Gastroesophageal sphincter (tissue), 3 donors: ENCODE measurements at regions not wholly inside any gene's neighbourhood (a gene's known extent, or its start where the extent isn't known, plus 50 kb on each side); places are given as distances from the start of the nearest gene placed in this dataset.

Experiments used
- CTCF ChIP-seq, 4 experiments: fragments of 200-600 bp in 2 of 4; fragments of 450-650 bp in 2 of 4; sonication (generic) in 1 of 4; IDR thresholded peaks; one replicate each; pipeline ENCODE4 v1.5.1; 2017 to 2019; ENCODE audit warnings: antibody characterized with exemption in 4 of 4, mild to moderate bottlenecking in 2 of 4, moderate library complexity in 2 of 4
- EP300 ChIP-seq: sonication (generic); formaldehyde crosslinking; IDR thresholded peaks from one replicate; pipeline ENCODE4 v1.6.1; 2017; ENCODE audit warnings: antibody characterized with exemption, mild to moderate bottlenecking
- POLR2AphosphoS5 ChIP-seq: sonication (generic); formaldehyde crosslinking; IDR thresholded peaks from one replicate; pipeline ENCODE4 v1.6.1; 2017; ENCODE audit warnings: antibody characterized with exemption

GRCh38 chr1:56222914-56223540 is 356.3 kb downstream of the PLPP3 start:
- TF ChIP-seq EP300, result no peak
- TF ChIP-seq CTCF (IDR thresholded peaks at IDR 0.05), result no peak
- no peak for TF ChIP-seq POLR2AphosphoS5
